ENCODE measurements at regions not wholly inside any gene's neighbourhood (a gene's known extent, or its start where the extent isn't known, plus 50 kb on each side); places are given as distances from the start of the nearest gene placed in this dataset.

DNA sequence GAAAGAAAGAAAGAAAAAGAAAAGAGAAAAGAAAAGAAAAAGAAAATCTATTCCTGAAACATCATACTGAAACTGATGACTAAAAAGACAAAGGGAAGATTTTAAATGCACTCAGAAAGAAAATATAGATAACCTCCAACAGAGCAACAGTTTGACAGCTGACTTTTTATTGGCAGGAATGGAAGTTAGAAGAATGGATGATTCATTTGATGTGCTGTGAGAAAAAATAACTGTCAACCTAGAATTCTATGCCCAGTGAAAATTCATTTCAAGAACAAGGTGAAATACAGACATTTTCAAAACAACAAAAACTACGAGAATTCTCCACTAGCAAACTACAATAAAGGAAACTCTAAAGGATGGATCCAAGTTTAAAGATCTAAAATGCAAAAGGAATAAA is 50.5 kb upstream of the HSPA12A start:
- no peak for DNase-seq (ENCODE audit: low spot score)

DNA sequence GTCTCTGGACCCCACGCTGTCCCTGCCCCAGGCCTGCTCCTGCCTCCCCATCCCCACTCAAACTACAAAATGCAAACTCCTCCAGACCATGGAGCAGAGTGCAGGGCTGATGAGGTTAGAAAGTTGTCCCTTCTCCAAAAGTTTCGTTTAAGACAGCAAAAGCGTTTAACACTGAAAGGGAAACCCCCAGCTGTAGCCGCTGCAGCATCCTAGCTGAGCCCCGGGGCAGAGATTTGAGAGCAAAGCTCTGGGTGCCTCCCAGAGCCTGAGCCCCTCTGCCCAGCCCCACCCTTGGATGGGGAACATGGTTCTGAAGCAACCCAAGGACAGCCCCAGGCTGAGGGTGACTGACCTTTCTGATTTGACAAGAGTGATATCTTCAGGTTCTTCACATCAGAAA is 52.8 kb upstream of the ENO4 start:
- no peak for DNase-seq (ENCODE audit: low spot score)

DNA sequence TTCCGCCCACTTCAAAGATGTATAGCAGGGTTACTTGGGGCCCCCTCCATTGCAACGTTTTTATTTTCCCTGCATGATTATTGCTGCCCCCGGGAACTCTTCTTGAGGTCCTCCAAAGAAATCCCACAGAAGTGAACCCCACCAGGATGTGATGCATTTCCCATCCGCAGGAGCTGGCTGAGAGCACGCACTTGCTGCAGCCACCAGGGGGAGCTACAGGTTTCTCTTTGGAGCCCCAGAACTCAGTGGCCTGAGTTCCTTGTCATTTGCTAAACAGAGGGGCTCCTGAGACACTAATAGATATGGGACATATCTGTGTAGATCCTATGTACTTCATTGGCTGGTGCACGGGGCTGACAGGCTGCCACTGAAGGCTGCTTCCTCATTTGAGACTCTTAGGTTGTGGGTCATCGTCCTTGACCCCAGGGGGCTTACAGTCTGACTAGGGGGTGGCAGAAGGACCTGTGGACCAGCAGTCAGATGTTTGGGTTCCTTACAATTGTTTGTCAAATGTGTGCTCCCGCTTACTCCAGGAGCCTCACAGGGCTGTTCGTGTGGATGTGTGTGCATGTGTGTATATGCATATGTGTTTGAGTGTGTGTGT is 52.3 kb upstream of the ENO4 start:
- DNase-seq (ENCODE audit: low spot score) = peak; percentile 73

DNA sequence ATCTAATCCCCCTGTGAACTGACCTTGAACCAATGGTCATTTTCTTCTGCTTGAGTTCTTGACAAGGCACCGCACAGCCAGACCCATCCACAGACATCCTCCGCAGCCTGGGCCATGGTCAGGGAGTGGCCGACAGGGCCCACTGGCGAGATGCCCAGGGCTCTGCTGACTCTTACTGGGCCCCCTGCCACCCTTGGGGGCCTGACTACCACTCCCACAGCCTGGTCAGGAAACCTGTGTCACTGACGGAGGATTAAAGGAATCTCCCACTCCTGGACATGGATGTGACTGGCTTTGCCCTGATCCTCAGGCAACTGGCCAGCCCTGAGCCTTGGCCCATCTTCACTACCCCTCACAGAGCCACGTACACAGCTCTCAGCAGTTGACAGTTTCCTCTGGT is 50.4 kb upstream of the ENO4 start:
- no peak for DNase-seq (ENCODE audit: low spot score)
